ENCODE measurements at regions not wholly inside any gene's neighbourhood (a gene's known extent, or its start where the extent isn't known, plus 50 kb on each side); places are given as distances from the start of the nearest gene placed in this dataset.

GRCh38 chr1:60891765-60892164, 190.6 kb upstream of the NFIA start:
- TF ChIP-seq CTCF (IDR thresholded peaks at IDR 0.05; ENCODE audit: insufficient read depth, low read length, poor library complexity, severe bottlenecking) (no peak), EZH2phosphoT487 (conservative IDR thresholded peaks at IDR 0.05; ENCODE audit: low read length) (no peak)

All from SU-DHL-6 (cell line).